K562 (cell line): ENCODE measurements at regions not wholly inside any gene's neighbourhood (a gene's known extent, or its start where the extent isn't known, plus 50 kb on each side); places are given as distances from the start of the nearest gene placed in this dataset.

Source experiments
- CBFB ChIP-seq: sonication (generic); formaldehyde crosslinking; IDR thresholded peaks from 2 replicates; pipeline ENCODE4 v1.4.0; 2020; ENCODE audit warnings: mild to moderate bottlenecking, missing genetic modification reagents
- CBX3 ChIP-seq, 2 experiments: IDR thresholded peaks; 1 replicate in 1 of 2; 2 replicates in 1 of 2; pipeline ENCODE4 v1.6.1; 2012; ENCODE audit warnings: inconsistent platforms in 2 of 2, low read length in 2 of 2, borderline replicate concordance in 1 of 2, control low read depth in 1 of 2
- HNRNPLL ChIP-seq: fragments of 200-400 bp; formaldehyde crosslinking; IDR thresholded peaks from 2 replicates; pipeline ENCODE4 v1.6.1; 2017; ENCODE audit warnings: low read length, low read depth, mild to moderate bottlenecking; ENCODE audit not compliant: poor library complexity, severe bottlenecking
- NFXL1 ChIP-seq: fragments of 450-650 bp; formaldehyde crosslinking; IDR thresholded peaks from 2 replicates; pipeline ENCODE4 v1.4.0; 2021; ENCODE audit warnings: mild to moderate bottlenecking
- TF ChIP-seq, protein P1 (sequence below): fragments of 450-650 bp; IDR thresholded peaks from 2 replicates; pipeline ENCODE4 v1.6.1; 2016

DNA sequence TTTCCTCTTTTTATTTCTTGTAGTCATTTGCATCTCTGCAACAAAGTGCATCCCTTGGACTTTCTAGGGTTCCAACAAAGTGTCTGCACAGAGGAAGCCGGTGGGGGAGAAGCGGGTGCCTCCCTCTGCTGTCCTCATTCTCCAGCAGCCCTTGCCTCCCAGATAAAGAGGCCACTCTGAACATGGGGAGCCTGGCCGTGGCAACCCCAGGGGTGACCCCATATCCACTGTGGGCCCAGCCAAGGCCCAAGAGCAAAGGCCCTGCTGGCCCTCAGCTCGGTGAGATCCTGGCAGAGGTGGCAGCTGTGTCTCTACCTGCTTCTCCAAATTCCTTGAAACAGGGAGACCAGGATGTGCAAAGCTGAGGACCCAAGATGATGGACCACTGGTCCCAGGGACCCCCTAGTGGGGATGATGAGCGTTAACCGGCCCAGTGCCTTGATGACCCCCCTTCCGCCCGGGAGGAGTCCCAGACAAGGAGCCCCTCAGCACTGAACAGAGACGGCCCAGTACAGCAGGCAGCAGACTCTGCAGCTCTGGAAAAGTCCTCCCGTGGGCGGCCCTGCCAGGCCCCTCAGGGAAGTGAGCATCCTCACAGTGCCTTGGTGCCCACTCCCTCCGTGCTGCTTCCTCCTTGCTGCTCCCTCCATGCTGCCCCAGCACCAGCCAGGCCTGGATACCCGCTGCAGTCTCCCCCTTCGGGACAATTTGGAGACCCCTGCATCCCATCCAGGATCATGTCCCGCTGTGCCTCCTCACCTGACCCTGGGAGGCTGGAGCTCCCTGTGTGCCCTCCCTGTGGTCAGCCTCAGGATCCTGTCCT is 62.5 kb downstream of the MRPL36 start:
- TF ChIP-seq CBX3 (IDR thresholded peaks at IDR 0.05; ENCODE audit: borderline replicate concordance in 1 of 2, low read length in 2 of 2): no peak
- no peak for TF ChIP-seq CBFB (CRISPR knock-in tag)
- TF ChIP-seq, protein P1, sequence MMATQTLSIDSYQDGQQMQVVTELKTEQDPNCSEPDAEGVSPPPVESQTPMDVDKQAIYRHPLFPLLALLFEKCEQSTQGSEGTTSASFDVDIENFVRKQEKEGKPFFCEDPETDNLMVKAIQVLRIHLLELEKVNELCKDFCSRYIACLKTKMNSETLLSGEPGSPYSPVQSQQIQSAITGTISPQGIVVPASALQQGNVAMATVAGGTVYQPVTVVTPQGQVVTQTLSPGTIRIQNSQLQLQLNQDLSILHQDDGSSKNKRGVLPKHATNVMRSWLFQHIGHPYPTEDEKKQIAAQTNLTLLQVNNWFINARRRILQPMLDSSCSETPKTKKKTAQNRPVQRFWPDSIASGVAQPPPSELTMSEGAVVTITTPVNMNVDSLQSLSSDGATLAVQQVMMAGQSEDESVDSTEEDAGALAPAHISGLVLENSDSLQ: no peak
- TF ChIP-seq NFXL1 (CRISPR knock-in tag): no peak
- TF ChIP-seq HNRNPLL: no peak
